ENCODE measurements at regions not wholly inside any gene's neighbourhood (a gene's known extent, or its start where the extent isn't known, plus 50 kb on each side); places are given as distances from the start of the nearest gene placed in this dataset.

DNA sequence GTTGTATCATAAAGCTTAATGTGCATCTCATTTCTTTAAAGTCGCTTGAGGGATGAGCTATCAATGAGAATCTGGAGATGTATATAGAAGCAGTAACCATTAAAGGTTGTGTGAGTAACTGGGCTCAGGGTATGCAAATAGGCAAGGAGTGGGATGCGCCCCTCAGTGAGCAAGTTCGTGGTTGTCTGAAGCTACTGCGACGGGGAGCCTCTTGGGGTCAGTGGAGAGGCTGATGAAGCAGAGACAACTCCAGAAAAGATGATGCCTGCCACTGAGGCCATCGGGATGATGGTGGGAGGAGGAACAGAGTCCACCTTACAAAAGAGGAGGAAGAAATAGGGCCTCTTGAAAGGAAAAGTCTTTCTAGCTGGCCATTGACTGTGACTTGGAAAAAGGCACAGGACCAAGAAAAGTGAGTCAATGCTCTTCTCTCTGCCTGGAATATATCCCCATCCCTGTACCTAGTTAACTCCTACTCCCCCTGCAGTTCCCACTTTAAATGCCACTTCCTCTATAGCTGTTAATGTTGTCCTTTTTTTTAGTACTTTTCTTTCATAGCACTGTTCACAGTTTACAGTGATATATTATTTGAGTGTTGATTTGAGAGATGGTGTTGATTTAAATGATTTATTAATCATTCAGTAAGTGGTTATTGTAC, 51.4 kb upstream of the LSM6 start:
- no peak overlapping the region for H3K4me3 ChIP-seq (ENCODE audit: low read length)
- TF ChIP-seq, protein P1, sequence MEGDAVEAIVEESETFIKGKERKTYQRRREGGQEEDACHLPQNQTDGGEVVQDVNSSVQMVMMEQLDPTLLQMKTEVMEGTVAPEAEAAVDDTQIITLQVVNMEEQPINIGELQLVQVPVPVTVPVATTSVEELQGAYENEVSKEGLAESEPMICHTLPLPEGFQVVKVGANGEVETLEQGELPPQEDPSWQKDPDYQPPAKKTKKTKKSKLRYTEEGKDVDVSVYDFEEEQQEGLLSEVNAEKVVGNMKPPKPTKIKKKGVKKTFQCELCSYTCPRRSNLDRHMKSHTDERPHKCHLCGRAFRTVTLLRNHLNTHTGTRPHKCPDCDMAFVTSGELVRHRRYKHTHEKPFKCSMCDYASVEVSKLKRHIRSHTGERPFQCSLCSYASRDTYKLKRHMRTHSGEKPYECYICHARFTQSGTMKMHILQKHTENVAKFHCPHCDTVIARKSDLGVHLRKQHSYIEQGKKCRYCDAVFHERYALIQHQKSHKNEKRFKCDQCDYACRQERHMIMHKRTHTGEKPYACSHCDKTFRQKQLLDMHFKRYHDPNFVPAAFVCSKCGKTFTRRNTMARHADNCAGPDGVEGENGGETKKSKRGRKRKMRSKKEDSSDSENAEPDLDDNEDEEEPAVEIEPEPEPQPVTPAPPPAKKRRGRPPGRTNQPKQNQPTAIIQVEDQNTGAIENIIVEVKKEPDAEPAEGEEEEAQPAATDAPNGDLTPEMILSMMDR (conservative IDR thresholded peaks at IDR 0.05; ENCODE audit: low read length) = no peak
- peak; percentile 10 for DNase-seq (ENCODE audit: low read depth)

DNA sequence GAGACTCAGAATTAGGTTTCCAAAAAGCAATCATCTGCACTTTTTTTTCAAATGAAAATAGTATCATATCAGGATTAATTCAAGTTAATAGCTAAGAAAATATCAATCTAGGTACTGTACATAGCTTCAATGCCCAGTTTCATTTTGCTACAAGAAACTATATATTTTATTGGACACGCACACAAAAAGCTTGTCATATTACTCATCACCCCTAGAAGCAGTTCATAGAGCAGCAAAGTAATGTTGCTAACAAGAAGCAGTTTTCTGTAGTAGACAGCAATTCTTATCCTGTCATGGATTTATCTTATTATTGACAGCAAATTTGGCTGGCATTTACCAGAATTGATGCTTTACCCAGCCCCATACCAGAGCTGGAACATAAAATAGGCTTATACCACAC, 52.3 kb upstream of the LSM6 start:
- DNase-seq (ENCODE audit: low read depth) = no peak
- H3K4me3 ChIP-seq (ENCODE audit: low read length) = no peak overlapping the region
- TF ChIP-seq, protein P1 (conservative IDR thresholded peaks at IDR 0.05; ENCODE audit: low read length) = no peak

DNA sequence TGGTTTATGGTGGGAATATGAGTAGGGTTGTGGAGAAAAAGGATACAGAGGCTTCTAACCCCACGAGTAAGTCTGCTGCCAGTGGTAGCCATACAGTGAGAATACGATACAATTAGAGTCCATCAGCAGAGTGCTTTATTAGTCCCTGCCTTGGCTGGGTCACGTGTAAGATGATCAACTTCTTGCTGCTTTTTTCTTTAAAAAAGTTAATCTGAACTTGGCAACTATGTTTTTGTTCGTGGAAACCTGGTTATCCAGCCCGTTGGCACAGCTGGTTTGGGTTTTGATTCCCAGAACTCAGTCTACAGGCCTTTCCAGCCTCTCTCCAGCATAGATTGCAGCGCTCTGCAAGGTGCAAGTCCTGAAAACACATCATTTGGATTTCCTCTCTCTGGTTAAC, 53.1 kb upstream of the LSM6 start:
- no peak for DNase-seq (ENCODE audit: low read depth)
- no peak overlapping the region for H3K4me3 ChIP-seq (ENCODE audit: low read length)
- TF ChIP-seq, protein P1 (conservative IDR thresholded peaks at IDR 0.05; ENCODE audit: low read length) = no peak

DNA sequence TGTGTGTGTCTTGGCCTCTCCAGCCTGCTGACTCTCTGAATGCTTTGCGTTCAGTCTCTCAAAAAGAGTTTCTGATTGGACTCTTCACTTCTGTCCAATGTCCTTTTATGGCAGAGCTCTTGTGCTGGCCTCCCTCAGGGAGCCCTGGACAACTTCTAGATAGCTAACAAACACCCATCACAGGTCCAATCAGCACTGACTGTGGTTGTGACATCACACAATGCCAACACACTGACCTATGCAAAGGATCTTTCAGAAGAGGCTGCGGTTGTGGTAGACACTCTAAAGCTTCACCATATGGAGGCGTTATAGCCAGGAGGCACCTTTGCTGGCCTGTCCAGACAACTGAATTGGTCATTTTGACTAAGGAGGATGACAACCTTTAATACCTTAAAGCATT, 53.8 kb upstream of the LSM6 start:
- TF ChIP-seq, protein P1 (conservative IDR thresholded peaks at IDR 0.05; ENCODE audit: low read length) = no peak
- no peak for DNase-seq (ENCODE audit: low read depth)
- no peak overlapping the region for H3K4me3 ChIP-seq (ENCODE audit: low read length)

DNA sequence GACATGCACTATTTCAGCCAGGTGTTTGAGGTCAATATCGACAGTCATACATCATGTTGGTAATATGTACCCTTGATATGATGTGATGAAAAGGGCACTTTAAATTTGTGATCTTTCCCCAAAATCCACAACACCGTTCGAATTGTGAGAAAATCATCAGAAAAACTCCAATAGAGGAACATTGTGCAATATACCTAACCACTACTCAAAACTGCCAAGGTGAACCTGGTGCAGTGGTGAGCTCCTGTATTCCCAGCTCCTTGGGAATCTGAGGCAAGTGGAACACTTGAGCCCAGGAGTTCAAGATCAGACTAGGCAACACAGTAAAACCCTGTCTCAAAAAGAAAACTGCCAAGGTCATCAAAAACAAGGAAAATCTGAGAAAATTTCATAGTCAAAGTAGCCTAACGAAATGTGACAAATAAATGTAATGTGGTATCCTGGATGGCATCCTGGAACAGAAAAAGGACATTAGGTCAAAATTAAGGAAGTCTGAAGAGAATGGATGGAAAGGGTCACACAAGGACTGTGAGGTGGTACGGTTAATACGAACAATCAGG, 55.6 kb upstream of the LSM6 start:
- no peak for DNase-seq (ENCODE audit: low read depth)
- TF ChIP-seq, protein P1 (conservative IDR thresholded peaks at IDR 0.05; ENCODE audit: low read length) = no peak
- no peak overlapping the region for H3K4me3 ChIP-seq (ENCODE audit: low read length)

DNA sequence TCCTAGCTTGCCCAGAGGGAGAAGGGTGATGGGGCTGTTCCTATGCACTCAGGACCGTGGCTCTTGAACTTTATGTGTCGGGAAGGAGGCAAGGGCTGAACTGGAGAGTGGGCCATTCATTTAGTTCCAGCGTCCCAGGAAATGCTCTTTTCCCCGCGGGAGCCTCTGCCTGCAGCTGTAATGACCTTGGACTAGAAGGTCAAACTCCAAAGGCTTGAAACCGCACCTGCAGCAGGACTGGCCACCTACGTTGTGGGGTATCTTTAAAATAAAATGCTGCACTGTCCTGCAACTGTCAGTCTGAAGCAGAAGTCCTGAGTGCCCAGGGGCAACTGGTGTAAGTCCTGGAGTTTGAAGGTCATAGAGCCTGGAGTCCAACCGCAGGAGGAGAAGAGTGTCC, 61.5 kb upstream of the LSM6 start:
- H3K4me3 ChIP-seq (ENCODE audit: low read length) = no peak overlapping the region
- TF ChIP-seq, protein P1 (conservative IDR thresholded peaks at IDR 0.05; ENCODE audit: low read length) = no peak
- DNase-seq (ENCODE audit: low read depth) = no peak

DNA sequence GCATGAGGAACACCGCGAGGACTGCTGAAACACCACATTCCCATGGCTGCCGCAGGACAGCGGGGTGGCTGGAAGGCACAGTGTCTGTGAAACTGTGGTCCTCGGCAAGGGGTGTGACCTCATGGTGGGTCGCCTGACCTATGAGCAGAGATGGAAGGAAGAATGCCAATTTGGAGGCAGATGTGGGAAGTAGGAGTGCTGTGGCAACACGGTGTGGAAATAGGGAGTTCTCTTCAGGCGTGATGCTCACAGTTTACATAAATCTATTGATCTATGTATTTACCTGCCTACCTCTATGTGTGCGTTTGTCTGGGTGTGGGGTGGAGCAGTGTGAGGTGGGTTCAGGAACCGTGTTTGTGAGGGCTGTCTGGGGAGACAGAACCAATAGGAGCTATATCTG, 62.3 kb upstream of the LSM6 start:
- no peak overlapping the region for H3K4me3 ChIP-seq (ENCODE audit: low read length)
- DNase-seq (ENCODE audit: low read depth) = no peak
- TF ChIP-seq, protein P1 (conservative IDR thresholded peaks at IDR 0.05; ENCODE audit: low read length) = no peak

Measured in AG10803 (cell line).